Left ventricle myocardium inferior (tissue), 1 donor: ENCODE measurements at regions not wholly inside any gene's neighbourhood (a gene's known extent, or its start where the extent isn't known, plus 50 kb on each side); places are given as distances from the start of the nearest gene placed in this dataset.
A peak's percentile ranks its signal among the peaks of the same experiment; 100 is the strongest.

Source experiments
- DNase-seq: peaks from one replicate; pipeline ENCODE4 v3.0.0-alpha.2; 2020
- H3K27ac ChIP-seq: fragments of 200-600 bp; replicated peaks from 2 replicates; pipeline ENCODE4 v1.8.0; 2021
- H3K27me3 ChIP-seq: fragments of 200-600 bp; 2 replicates; pipeline ENCODE4 v1.8.0; 2021; ENCODE audit warnings: low read depth
- H3K36me3 ChIP-seq: fragments of 200-600 bp; 2 replicates; pipeline ENCODE4 v1.8.0; 2021
- H3K4me1 ChIP-seq: fragments of 200-600 bp; 2 replicates; pipeline ENCODE4 v1.8.0; 2021
- H3K4me3 ChIP-seq: fragments of 200-600 bp; 2 replicates; pipeline ENCODE4 v1.8.0; 2021; ENCODE audit warnings: mild to moderate bottlenecking, moderate library complexity
- H3K9me3 ChIP-seq: fragments of 200-600 bp; replicated peaks from 2 replicates; pipeline ENCODE4 v1.8.0; 2021
- intact Hi-C: fragments of 100-400 bp; cut with micrococcal nuclease; formaldehyde crosslinking; loops from one replicate; pipeline ENCODE4 v1.11.0; 2022
- TF ChIP-seq, protein P1 (sequence below): fragments of 200-600 bp; IDR thresholded peaks from 2 replicates; pipeline ENCODE4 v1.8.0; 2021; ENCODE audit warnings: antibody characterized with exemption, mild to moderate bottlenecking, borderline replicate concordance
- donor health status: DM: no; HTN: yes; CAD: no; lungs with severe emphysema.

- no peaks in the 10 kb centered on the region for H3K4me1 ChIP-seq
- TF ChIP-seq, protein P1, sequence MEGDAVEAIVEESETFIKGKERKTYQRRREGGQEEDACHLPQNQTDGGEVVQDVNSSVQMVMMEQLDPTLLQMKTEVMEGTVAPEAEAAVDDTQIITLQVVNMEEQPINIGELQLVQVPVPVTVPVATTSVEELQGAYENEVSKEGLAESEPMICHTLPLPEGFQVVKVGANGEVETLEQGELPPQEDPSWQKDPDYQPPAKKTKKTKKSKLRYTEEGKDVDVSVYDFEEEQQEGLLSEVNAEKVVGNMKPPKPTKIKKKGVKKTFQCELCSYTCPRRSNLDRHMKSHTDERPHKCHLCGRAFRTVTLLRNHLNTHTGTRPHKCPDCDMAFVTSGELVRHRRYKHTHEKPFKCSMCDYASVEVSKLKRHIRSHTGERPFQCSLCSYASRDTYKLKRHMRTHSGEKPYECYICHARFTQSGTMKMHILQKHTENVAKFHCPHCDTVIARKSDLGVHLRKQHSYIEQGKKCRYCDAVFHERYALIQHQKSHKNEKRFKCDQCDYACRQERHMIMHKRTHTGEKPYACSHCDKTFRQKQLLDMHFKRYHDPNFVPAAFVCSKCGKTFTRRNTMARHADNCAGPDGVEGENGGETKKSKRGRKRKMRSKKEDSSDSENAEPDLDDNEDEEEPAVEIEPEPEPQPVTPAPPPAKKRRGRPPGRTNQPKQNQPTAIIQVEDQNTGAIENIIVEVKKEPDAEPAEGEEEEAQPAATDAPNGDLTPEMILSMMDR, result no peak
- no peak for DNase-seq
- H3K27ac ChIP-seq, result no peak overlapping the region
- H3K36me3 ChIP-seq, result no peaks in the 10 kb centered on the region
- no peak overlapping the region for H3K4me3 ChIP-seq
- H3K9me3 ChIP-seq, result no peaks in the 10 kb centered on the region
- no peaks in the 10 kb centered on the region for H3K27me3 ChIP-seq
- intact Hi-C loops, result no loop called here
Measured at GRCh38 chr13:82658811-82659210, 1223.5 kb downstream of the SLITRK1 start.

GRCh38 chr13:82657471-82657870 lies 1224.8 kb downstream of the SLITRK1 start:
- TF ChIP-seq, protein P1, result no peak
- H3K36me3 ChIP-seq, result no peaks in the 10 kb centered on the region
- intact Hi-C loops, result no loop called here
- H3K4me1 ChIP-seq, result no peaks in the 10 kb centered on the region
- DNase-seq, result no peak
- H3K9me3 ChIP-seq, result no peaks in the 10 kb centered on the region
- no peak overlapping the region for H3K27ac ChIP-seq
- no peak overlapping the region for H3K4me3 ChIP-seq
- no peaks in the 10 kb centered on the region for H3K27me3 ChIP-seq

DNA sequence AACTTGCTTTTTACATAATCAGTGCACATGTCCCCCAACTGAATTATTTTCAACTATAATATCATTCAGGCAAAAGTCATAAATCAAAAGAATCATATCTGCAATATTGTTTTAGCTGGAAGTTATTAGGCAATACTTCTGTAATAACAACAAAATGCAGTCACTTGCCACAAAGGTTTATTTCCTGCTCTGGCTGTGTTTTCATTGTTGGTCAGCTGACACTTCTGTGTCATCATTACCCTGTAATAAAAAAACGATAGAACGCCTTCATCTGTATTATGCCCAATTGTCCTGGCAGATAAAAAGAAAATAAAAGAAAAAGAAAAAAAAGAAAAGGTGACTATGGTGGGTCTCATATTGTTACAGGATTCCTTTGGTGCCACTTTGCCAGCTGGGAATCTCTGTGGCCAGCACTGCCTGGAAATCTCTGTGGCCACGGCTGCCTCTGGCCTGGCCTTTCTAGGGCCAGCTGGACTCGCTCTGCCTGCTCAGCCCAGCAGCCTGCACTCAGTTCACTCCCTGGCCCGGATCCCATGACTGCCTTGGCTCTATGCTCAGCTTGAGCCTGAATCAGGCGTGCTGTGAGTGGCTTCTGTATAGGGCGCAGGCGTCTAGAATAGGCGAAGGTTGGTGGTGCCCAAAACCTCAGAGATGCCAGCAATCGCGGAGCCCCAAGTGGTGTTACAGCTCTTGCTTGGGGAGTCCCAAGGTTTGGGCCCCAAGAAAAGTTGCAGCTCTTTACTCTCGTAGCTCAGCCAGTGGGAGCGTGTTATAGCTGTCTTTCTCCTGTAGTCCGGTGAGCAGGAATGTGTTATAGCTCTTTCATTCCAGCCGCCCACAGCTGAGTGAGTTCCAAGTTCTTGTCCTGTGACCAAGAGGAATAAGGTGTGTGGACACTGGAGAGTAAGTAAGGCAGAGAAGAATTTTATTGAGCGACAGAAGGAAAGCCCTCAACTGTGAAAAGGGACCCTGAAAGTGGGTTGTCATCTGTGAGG lies 1227.1 kb downstream of the SLITRK1 start:
- H3K4me1 ChIP-seq, result no peaks in the 10 kb centered on the region
- intact Hi-C loops, result no loop called here
- TF ChIP-seq, protein P1, result no peak
- no peaks in the 10 kb centered on the region for H3K27me3 ChIP-seq
- DNase-seq, result peak; percentile 73
- H3K4me3 ChIP-seq, result no peak overlapping the region
- peak overlapping the region; percentile 58 for H3K27ac ChIP-seq
- no peaks in the 10 kb centered on the region for H3K36me3 ChIP-seq
- no peaks in the 10 kb centered on the region for H3K9me3 ChIP-seq

- no peaks in the 10 kb centered on the region for H3K27me3 ChIP-seq
- intact Hi-C loops, result no loop called here
Measured at GRCh38 chr13:82654143-82654542, 1228.1 kb downstream of the SLITRK1 start.

GRCh38 chr13:82647540-82647939 lies 1234.7 kb downstream of the SLITRK1 start:
- H3K36me3 ChIP-seq, result no peaks in the 10 kb centered on the region
- H3K4me3 ChIP-seq, result no peak overlapping the region
- H3K4me1 ChIP-seq, result no peaks in the 10 kb centered on the region
- DNase-seq, result no peak
- intact Hi-C loops, result no loop called here
- H3K27me3 ChIP-seq, result no peaks in the 10 kb centered on the region
- TF ChIP-seq, protein P1, result no peak
- H3K27ac ChIP-seq, result no peak overlapping the region
- no peaks in the 10 kb centered on the region for H3K9me3 ChIP-seq

More at GRCh38 chr13:82654143-82654542, 1228.1 kb downstream of the SLITRK1 start:
- DNase-seq, result no peak
- Histone ChIP-seq H3K4me3 (no peak overlapping the region), H3K36me3 (no peaks in the 10 kb centered on the region), H3K4me1 (no peaks in the 10 kb centered on the region), H3K27ac (no peak overlapping the region), H3K9me3 (no peaks in the 10 kb centered on the region)
- TF ChIP-seq, protein P1, result no peak
